H7 (cell line): ENCODE measurements at regions not wholly inside any gene's neighbourhood (a gene's known extent, or its start where the extent isn't known, plus 50 kb on each side); places are given as distances from the start of the nearest gene placed in this dataset.
"Not testable (repeated sequence)": the region's sequence is repeated elsewhere in the genome, so short reads cannot be mapped to it uniquely, and the experiment has no call there.

Experiments used
- DNase-seq: peaks from one replicate; pipeline ENCODE4 v3.0.0; 2012
- H3K27me3 ChIP-seq: 2 replicates; pipeline ENCODE4 v1.6.0; 2011; ENCODE audit warnings: mild to moderate bottlenecking, low read length; ENCODE audit not compliant: control insufficient read depth, insufficient read depth
- H3K36me3 ChIP-seq: replicated peaks from 2 replicates; pipeline ENCODE4 v1.5.1; 2011; ENCODE audit warnings: low read length; ENCODE audit not compliant: control insufficient read depth, insufficient read depth
- H3K4me3 ChIP-seq: 2 replicates; pipeline ENCODE4 v1.5.1; 2011; ENCODE audit warnings: low read depth, mild to moderate bottlenecking, control low read depth, low read length, moderate library complexity; ENCODE audit not compliant: insufficient read depth

GRCh38 chr15:19943515-19943914 is 598.1 kb downstream of the GOLGA6L6 start:
- DNase-seq, result no peak
- H3K27me3 ChIP-seq, result no peaks in the 10 kb centered on the region

GRCh38 chr15:19903281-19903680 is 638.3 kb downstream of the GOLGA6L6 start:
- H3K4me3 ChIP-seq, H3K36me3 ChIP-seq, H3K27me3 ChIP-seq, DNase-seq: not testable (repeated sequence)

More at GRCh38 chr15:19943515-19943914, 598.1 kb downstream of the GOLGA6L6 start:
- Histone ChIP-seq H3K36me3 (no peaks in the 10 kb centered on the region), H3K4me3 (no peak overlapping the region)

- not testable (repeated sequence) for DNase-seq, H3K4me3 ChIP-seq
Observed at GRCh38 chr15:19902388-19902787, 639.2 kb downstream of the GOLGA6L6 start.

GRCh38 chr15:19901414-19901813 is 640.2 kb downstream of the GOLGA6L6 start:
- H3K36me3 ChIP-seq, DNase-seq, H3K4me3 ChIP-seq, H3K27me3 ChIP-seq: not testable (repeated sequence)

More at GRCh38 chr15:19902388-19902787, 639.2 kb downstream of the GOLGA6L6 start:
- not testable (repeated sequence) for H3K27me3 ChIP-seq, H3K36me3 ChIP-seq

- Histone ChIP-seq H3K4me3 (no peak overlapping the region), H3K36me3 (no peaks in the 10 kb centered on the region), H3K27me3 (no peaks in the 10 kb centered on the region)
- no peak for DNase-seq
Observed at GRCh38 chr15:19899021-19899824, 642.4 kb downstream of the GOLGA6L6 start.

- not testable (repeated sequence) for H3K27me3 ChIP-seq, H3K36me3 ChIP-seq, DNase-seq, H3K4me3 ChIP-seq
Observed at GRCh38 chr15:19888811-19889210, 652.8 kb downstream of the GOLGA6L6 start.

GRCh38 chr15:19844061-19844460 is 697.5 kb downstream of the GOLGA6L6 start:
- not testable (repeated sequence) for DNase-seq, H3K27me3 ChIP-seq, H3K36me3 ChIP-seq, H3K4me3 ChIP-seq
